DMS53 treated with DMSO at 0.1 percent for 48 hours (cell line): ENCODE measurements at regions not wholly inside any gene's neighbourhood (a gene's known extent, or its start where the extent isn't known, plus 50 kb on each side); places are given as distances from the start of the nearest gene placed in this dataset.
A peak's percentile ranks its signal among the peaks of the same experiment; 100 is the strongest.
"Not testable (repeated sequence)": the region's sequence is repeated elsewhere in the genome, so short reads cannot be mapped to it uniquely, and the experiment has no call there.

ENCODE experiments used
- DNase-seq: peaks from one replicate; lab custom pipeline; 2025; ENCODE audit not compliant: unreplicated experiment; lab: John Stamatoyannopoulos, UW

DNA sequence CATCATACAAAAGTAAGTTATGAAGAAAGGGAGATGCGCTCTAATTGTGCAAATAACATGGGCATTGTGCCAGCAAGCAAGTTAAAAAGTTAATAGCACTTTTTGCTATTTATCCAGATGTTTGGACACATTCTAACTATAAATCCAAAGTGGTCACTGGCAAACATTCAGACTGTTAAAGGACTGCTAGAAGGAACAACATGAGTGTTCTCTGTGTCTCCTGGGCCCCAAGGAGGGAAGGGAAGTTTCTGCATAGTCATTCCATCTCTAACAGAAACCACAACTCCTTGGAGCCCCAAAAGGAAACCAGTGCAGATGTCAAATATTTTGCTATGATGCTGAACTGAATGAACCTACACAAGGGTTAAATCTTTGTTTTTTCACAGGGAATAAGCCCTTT, 213.3 kb upstream of the HNRNPA3 start:
- no peak for DNase-seq

DNA sequence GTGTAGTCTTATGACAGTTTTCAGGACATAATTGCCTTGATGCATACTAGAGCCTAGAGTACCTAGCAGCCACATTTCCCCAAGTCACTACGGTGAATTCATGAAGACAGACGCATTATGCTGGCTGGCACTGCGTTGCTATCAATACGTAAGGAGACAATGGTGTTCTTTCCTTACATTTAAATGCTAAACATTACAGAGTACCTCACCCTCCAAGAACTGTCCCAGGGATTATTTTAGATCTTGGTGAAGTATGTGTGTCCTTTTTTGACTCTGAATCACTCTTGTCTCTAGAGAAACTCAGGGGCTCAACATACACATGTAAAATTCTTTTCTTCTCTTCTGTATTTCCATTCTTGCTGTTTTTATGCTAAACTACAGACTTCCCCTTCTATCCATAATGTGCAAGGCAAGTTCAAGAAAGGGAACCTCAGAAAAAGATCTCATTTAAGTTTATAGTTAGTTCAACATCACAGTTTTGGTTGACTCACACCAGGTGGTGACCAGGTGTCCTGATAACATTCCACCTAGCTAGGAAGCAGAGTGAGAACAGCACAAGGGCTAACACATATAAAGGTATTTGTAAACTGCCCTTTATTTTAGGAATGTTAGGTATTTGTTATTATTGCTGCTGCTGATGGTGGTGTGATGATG, 212.4 kb upstream of the HNRNPA3 start:
- DNase-seq = no peak

DNA sequence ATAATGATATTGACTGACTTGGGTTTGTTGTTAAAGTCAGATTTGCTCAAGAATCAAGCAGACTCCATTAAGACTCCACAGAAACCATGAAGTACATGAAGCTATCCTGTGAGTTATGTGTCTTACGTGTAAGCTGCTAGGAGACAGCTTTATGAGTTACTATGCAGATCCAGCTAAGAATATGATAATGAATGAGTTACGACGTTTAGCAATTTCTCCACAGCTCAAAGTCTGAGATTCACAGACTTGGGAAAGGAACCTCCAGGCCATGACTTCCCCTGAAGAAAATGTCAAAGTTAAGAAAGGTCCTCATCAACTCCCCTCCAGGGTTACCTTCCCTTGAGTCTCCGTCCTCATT, 211.9 kb upstream of the HNRNPA3 start:
- DNase-seq = no peak

DNA sequence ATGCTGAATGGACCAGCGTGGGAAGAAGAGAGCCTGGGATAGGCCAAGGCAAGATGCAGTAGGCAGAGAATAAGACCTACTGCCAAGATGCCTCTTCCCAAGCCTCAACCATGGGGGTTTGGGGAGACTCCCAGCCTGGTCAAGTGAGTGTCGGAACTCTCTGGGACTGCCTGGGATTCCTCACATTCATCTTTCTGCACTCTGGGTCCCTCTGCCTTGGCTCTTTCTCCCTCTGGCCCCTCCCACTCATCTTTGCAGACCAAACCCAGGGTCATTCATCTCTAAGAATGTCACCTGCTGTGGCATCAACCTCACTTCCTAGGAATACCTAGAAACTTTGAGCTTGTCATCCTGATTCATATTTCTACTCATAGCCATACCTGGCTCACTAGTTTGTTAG, 211.3 kb upstream of the HNRNPA3 start:
- no peak for DNase-seq

DNA sequence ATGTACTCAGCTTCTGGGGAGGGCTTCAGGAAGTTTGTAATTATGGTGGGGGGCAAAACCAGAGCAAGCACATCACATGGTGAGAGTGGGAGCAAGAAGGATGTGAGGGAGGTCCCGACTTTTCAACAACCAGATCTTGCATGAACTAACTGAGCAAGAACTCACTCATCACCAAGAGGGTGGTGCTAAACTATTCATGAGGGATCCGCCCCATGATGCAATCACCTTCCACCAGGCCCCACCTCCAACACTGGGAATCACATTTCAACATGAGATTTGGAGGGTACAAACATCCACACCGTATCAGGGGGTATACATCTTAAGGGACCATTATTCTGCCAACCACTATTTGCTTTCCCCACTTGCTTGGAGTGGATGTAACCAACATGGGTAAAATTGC, 209.6 kb upstream of the HNRNPA3 start:
- no peak for DNase-seq

DNA sequence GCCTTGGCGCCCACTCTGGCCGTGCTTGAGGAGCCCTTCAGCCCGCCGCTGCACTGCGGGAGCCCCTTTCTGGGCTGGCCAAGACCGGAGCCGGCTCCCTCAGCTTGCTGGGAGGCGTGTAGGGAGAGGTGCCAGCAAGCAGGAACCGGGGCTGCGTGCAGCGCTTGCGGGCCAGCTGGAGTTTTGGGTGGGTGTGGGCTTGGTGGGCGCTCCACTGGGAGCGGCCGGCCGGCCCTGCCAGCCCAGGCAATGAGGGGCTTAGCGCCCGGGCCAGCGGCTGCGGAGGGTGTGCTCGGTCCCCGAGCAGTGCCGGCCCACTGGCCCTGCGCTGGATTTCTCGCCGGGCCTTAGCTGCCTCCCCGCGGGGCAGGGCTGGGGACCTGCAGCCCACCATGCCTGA, 204.9 kb upstream of the HNRNPA3 start:
- DNase-seq = not testable (repeated sequence)

DNA sequence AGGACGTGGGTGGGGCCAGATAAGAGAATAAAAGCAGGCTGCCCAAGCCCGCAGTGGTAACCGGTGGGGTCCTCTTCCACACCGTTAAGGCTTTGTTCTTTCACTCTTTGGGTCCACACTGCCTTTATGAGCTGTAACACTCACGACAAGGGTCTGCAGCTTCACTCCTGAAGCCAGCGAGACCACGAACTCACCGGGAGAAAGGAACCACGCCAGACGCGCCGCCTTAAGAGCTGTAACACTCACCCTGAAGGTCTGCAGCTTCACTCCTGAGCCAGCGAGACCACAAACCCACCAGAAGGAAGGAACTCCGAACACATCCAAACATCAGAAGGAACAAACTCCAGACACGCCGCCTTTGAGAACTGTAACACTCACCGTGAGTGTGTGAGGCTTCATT, 203.9 kb upstream of the HNRNPA3 start:
- DNase-seq = not testable (repeated sequence)

DNA sequence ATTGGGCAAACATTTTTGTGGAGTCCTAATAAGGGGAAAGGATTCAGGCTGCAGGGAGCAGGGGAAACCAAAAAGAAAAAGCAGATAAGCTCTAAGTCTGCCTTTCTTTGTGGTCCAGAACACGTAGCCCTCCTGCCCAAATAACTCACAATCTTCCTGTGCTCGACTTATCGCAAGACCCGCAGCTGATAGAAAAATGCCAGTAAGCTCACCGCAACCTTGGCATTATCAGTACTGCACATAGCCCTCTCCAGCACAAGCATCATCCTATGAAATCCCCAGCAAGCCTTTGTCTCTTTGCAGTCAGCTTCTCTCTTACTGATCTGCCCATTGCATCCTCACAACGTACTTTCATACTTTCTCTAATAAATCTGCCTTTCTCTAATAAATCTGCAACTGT, 202.4 kb upstream of the HNRNPA3 start:
- DNase-seq = no peak

DNA sequence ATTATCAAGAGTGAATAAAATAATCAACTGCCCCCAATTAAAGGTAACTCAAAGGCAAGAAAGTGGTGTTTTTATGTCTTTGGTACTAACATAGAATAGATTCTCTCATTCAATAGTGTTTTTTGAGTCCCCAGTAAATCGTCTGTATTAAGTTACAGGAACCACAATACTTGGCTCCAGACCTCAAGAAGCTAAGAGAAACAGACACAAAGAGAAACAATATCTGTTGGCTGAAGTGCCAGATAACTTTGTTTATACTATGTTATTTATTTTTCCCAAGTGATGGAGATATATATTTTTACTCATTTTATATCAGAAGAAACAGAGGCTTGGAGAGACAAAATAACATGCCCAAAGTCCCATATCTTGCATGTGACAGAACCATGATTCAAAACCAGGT, 201.7 kb upstream of the HNRNPA3 start:
- DNase-seq = no peak

DNA sequence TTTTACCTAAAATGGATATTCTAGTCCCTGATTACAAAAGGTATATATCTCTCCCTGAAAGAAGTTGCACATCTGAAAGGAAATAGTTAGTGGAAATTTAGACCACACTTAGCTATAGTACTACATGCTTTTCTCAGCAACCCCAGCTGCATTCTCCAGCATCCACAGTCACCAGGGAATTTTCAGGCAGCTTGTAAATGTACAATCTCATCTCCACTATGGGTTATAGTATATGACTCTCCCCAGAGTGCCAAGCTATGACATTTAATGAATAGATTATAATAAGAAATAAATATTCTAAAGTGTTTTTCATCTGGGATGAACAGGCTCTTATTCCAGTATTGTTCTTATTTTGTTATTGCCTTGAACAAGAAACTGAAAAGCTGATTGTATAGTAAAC, 197.6 kb upstream of the HNRNPA3 start:
- no peak for DNase-seq

DNA sequence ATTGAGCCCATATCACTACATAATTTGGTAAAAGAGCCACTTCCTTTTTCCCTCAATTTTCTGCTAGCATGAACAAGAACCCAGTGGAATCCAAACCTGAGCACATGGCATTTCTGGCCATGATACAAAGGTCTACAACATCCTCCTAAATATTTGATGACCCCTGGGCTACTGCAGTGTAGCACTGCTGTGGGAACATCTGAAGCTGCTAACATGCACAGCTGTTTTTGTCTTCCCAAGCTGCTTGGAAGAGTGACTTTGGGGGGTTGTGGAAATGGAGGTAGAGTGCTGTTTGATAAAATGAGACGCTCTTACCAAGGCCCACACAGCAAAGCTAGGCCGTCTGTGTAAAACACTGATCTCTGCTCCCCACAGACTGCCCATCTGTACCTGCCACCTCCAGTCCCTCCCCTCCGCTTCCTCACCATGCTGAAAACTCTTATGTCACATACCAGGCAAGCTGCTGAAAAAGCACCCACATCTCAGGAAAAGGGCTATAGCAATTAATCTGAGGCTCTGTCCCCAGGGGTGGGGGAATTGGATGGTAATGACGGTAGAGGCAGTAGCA, 197.2 kb upstream of the HNRNPA3 start:
- DNase-seq = no peak

DNA sequence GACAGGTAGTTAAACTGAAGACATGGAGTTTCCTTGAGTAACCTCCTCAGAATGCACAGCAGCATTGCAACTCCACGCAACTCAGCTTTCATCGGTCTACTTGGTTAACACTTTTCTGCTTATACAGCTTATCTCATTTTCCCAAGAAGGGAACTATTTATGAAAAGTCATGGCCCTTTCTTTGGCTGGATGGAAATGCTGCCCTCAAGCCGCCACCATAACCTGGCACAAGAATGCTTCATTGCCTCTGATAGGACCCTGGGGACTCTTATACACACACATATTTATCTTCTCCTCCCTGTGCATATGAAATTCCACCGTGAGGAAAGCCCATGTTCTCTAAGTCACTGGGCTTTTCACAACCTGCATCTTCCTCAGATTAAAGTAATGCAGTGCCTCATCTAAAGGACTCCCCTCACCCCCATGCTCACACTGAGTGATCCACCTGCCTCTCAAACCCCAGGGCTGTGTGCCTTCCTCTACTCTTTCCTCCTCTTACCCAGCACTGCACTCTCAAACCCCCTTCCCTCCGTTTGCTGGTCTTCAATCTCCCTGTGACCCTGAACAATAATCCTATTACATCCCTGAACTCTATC, 192.0 kb upstream of the HNRNPA3 start:
- DNase-seq = no peak

DNA sequence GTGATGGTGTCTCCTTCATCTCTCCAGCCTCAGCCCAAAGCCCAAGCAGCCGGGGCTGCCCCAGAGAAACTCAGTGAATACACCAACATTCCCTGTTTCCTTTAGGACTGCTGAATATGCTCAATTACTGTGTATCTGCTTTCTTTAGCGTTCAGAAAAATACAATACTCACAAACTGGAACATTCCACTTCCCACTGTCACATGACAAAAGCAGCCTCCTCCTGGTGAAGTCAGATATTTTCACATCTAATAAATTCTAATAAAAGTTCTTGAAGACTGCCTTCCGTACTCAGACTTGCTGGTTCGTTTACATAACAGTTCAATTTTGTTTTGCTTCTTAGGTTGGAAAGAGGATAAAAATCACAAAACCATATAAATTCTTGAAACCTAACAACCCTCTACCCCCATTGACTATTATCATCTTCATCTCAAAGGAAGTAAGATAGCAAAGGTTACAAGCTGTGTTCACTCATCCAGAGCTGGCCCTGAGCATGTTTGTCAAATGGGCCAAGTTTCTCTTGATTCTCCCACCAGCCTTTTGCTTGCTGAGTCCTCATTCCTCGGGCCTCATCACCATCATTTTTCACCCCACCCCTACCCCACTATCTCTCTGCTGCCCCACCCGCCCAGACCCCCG, 190.8 kb upstream of the HNRNPA3 start:
- no peak for DNase-seq

DNA sequence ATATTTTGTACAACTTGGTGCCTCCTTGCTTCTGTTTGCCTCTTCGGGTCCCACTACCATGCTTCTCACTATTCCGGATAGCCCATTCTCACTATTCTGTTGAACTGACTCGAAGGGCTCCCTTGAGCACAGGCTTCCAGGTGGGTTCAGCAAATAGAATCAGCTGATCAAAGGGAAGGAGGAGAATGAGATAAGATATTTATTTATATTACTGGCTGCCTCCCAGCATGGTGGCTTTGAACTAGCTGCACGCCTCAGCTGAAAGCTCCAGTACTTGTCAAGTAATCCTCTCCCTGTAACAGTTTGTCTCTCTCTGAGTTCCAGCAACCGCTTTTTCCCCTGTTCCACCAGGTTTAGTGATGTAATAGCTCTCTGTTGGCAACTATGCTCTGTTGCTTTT, 187.8 kb upstream of the HNRNPA3 start:
- DNase-seq = no peak

DNA sequence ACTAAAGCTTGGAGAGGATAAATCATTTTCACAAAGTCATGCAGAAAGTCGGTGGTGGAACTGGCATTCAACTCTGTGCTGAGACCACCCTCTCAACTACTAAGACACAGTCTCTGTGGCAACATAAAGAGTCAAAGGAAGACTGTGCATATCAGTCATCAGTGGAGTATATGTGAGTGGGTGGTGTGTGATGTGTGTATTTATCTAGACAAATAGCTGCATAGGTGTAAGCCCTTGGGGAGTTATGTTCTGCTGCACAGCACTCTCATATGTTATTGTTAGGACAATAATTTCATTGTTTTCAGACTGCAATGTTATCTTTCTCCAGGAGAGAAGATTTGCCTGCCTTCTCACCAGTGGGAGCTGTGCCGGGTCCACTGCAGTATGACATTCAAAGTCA, 186.3 kb upstream of the HNRNPA3 start:
- no peak for DNase-seq

DNA sequence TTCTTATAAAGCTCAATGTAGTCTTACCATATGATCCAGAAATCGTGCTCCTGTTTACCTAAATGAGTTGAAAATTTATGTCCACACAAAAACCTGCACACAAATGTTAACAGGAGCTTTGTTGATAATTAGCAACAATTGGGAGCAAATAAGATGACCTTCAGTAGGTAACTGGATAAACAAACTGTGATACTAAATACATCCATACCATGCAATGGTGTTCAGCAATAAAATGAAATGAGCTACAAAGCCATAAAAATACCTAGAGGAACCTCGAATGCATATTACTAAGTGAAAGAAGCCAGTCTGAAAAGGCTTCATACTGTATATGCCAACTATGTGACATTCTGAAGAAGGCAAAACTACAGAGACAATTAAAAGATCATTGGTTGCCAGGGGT, 185.6 kb upstream of the HNRNPA3 start:
- DNase-seq = no peak

DNA sequence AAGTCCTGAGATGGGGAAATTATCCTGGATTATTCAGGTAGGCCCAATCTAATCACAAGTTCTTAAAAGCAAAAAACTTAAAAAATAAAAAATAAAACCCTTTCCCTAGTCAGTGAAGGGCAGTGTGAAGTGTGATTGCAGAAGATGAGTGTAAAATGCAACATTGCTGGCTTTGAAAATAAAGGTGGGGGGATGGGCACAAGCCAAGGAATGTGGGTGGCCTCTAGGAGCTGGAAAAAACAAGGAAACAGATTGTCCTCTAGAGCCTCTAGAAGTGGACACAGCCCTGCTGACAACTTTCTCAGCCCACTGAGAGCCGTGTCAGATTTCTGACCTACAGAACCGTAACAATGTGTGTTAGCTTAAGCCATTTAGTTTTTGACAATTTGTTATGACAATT, 184.3 kb upstream of the HNRNPA3 start:
- DNase-seq = no peak

DNA sequence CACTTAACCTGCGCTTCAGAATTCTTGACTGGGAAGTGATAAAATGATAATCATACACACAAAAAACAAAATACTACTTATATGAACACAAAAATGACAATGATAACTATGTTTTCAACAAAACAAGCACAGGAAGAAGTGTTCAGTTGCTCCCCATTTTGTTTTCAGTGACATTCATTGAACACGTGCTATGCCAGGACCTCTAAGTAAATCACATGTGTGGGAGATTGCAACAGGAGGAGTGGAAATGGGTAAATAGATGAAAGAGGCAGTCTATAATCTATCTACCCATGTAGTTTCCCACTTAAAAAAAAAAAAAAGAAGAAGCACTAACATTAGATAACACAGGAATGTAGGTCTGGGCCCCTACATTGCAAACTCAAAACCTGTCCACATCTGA, 183.5 kb upstream of the HNRNPA3 start:
- no peak for DNase-seq

DNA sequence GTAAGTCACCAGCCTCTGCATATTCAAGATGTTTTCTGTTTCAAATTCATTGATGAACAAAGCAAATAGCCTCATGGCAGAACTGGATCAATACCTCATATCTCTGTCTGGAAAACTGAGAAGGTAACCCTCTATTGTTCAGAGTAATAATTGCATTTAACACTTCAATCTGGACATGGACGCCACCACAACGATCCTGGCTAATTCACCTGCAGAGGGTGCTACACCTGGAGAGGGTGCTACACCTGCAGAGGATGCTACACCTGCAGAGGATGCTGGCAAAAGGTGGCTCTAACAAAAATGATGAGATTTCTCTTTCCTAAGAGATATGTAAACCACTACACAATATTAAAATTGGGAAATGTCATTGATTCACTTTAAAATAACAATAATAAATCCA, 183.1 kb upstream of the HNRNPA3 start:
- peak; percentile 48 for DNase-seq

DNA sequence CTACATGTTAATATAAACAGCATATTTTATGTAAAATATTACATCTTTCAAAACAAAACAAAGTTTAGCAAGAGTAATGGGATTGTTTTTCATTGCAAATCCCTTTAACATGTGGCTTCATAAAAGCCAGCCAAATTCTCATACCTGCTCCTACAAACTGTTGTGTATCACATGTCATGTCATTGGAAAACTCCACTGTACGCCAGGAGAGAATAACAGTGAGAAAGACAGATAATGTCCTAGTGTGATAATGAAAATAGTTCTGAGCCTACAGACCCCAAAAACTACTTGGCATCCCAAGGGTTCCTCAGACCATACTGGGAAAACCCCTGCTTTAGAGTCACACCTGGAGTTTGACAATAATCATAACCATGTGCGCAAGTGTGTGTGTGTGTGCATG, 182.7 kb upstream of the HNRNPA3 start:
- DNase-seq = no peak

DNA sequence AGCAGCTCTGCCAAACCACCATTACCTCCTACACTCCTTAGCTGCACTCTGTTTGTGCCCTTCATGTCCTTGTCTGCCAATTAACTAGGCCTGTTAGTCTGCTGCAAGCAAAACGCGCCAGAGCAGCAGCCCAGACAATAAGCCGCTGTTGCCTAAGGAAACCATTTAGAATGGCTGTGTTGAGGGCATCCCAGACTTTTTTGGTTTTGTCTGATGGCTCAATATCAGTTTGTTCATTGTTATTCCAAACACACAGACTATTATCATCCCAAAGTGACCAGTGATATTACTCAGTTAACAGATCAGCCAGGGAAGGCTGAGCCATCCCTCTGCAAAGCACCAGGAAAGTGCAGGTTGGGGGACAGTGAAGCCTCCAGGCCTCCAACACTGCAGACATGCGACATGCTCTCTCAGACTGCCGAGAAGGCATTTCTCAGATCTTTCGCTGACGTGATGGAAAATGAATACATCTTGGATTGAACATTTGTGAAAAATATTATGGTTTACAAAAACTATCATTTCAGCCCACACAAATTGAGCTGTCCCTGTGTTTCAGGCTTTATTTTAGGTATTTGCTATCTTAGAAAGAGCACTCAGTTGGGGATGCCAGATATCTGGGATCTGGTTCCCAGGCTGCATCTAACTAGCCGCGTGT, 182.0 kb upstream of the HNRNPA3 start:
- no peak for DNase-seq
